Heart left ventricle (tissue), 13 donors: ENCODE measurements at regions not wholly inside any gene's neighbourhood (a gene's known extent, or its start where the extent isn't known, plus 50 kb on each side); places are given as distances from the start of the nearest gene placed in this dataset.

Source experiments
- POLR2A ChIP-seq, 2 donors: fragments of 450-650 bp; IDR thresholded peaks; one replicate each; pipeline ENCODE4 v1.6.1; 2017; ENCODE audit warnings: antibody characterized with exemption in 2 of 2, mild to moderate bottlenecking in 2 of 2, moderate library complexity in 2 of 2
- TF ChIP-seq, protein P1 (sequence below), 12 donors: fragments of 200-600 bp; sonication (generic) in 4 of 12; IDR thresholded peaks; one replicate each; pipeline versions ENCODE4 v1.5.0 to v1.8.0; 2018 to 2022; ENCODE audit warnings: antibody characterized with exemption in 12 of 12, mild to moderate bottlenecking in 5 of 12
- donor health status: ischemic (EF 13 %, LVEDD 7.1; RV severe dilation, severe dysfunction).
- donor health status: DM: no; HTN: yes; CAD: no.
- donor health status: DM: no; HTN: no; CAD: no.
- donor health status: ischemic (EF 25% LVEDD 6.9; RV normal size, moderate dysfunction).
- donor health status: ischemic (EF 25% LVEDD 5.7; RV mildly dilated, moderate dysfunction).
- donor health status: ischemic (EF 35%, LVEDD 5.7; RV mildly dilated, moderate dysfunction).
- donor health status: nonischemic (EF 11% LVEDD 7.7; RV severe dilation, severe dysfunction).
- donor health status: DM: yes; HTN: yes; CAD: no.
- donor health status: PGD.
- donor health status: ischemic (EF 29% LVEDD 5.4; RV normal size, mild dysfunction).
- donor health status: nonischemic (EF 23%, LVEDD 6.1; RV moderate dilation, normal function).

DNA sequence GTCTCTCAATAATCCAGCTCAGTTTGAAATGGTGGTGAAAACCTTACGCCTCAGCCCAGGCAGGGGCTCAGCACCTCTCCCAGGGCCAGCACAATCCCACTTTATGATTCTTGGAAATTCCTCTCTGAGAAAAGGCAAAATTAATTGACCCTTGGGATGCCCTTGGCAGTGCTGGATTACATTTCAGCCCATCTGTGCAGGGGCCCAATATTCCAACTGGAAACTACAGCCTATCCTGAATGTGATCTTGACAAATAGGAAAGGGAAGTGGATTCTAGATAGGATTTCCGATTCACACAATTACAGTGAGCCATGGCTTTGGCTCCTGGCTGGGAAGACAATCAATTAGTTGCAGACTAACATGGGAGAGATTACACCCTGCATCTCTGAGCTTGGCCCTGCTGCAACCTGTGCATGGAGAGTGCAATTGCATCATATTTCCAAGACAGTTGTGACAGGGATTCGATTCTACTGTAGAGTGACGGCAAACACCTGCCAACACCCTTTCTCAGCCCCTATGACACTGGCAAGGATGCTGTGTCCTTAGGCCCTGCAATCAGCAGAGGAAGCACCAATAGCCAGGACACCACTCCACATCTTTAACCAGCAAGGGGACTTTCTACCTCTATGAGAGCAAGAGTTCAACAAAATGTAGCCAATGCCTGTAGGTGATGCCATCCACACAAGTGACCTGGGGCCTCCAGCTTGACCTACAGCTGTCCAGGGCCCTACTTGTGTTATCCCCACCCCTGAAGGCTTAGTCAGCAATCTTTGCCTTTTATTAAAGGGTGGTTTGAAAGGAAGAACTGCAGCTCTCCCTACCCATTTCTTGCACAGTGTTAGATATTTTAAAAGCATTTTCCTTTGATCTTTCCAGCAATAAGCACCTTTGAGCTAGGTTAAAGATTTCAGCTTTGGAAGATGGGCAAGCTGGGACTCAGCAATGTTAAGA lies 187.2 kb upstream of the HS6ST1 start:
- TF ChIP-seq, protein P1, sequence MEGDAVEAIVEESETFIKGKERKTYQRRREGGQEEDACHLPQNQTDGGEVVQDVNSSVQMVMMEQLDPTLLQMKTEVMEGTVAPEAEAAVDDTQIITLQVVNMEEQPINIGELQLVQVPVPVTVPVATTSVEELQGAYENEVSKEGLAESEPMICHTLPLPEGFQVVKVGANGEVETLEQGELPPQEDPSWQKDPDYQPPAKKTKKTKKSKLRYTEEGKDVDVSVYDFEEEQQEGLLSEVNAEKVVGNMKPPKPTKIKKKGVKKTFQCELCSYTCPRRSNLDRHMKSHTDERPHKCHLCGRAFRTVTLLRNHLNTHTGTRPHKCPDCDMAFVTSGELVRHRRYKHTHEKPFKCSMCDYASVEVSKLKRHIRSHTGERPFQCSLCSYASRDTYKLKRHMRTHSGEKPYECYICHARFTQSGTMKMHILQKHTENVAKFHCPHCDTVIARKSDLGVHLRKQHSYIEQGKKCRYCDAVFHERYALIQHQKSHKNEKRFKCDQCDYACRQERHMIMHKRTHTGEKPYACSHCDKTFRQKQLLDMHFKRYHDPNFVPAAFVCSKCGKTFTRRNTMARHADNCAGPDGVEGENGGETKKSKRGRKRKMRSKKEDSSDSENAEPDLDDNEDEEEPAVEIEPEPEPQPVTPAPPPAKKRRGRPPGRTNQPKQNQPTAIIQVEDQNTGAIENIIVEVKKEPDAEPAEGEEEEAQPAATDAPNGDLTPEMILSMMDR (IDR thresholded peaks at IDR 0.05), result no peak
- no peak for TF ChIP-seq POLR2A (IDR thresholded peaks at IDR 0.05)
